Activated CD8-positive, alpha-beta memory T cell treated with anti-CD3 and anti-CD28 coated beads for 24 hours (primary cell): ENCODE measurements at regions not wholly inside any gene's neighbourhood (a gene's known extent, or its start where the extent isn't known, plus 50 kb on each side); places are given as distances from the start of the nearest gene placed in this dataset.

Experiments used
- DNase-seq: peaks from one replicate; pipeline ENCODE4 v3.0.0-alpha.2; 2020

DNA sequence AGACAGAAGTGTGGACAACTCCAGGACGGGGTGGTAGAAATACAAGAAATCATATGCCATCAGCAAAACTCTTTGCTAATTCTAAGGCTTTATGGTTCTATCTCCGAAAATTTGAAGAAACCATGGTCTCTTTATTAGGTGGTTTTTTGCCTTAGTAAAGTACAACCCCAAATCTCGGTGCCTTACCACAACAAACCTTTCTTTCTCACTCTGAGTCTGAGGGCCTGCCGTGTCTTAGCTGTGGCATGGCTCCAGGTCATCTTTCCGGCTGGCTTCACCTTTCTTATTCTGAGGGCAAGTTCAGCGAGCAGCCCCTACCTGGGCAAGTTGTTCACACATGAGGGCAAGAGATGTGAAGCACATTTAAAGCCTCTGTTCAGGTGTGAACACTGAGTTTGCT lies 280.6 kb downstream of the TTLL7 start:
- DNase-seq = no peak

DNA sequence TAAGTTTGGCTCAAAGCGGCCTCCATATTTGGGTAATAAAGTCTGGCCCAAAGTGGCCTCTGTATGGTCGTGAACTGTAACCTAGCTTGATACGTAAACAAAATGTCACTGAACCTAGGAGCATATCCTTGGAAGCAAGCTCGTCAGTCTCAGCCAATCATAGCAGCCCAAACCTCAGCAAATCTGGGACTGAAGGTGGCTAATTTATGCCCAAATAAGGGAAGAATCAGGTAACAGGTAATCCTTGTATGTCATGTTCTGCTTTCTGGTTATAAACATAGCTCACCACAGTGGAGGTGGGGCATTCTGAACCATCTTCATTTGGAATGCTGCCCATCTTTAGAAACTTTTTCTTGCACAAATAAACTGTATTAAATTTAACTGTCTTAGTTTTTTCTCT lies 281.1 kb downstream of the TTLL7 start:
- DNase-seq = no peak

DNA sequence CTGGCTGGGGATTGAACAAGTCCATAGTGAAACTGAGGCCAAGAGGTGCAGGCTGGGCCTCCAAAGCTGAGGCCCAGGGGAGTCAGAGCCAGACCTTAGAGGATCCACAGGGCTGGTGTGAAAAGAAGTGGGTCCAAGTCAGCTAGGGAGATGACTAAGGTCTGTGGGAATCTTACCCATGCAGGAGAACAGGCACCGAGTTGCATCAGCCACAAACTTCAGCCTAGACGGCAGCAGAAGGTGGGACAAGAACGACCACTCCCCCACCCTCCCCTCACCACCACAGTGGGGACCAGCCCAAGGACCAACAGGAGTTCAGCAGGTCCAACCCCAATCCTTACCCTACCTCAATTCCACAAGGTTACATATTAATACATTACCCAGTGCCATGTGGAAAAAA lies 282.3 kb downstream of the TTLL7 start:
- no peak for DNase-seq

GRCh38 chr1:83715550-83715949 lies 283.4 kb downstream of the TTLL7 start:
- no peak for DNase-seq

GRCh38 chr1:83709662-83710061 lies 289.3 kb downstream of the TTLL7 start:
- no peak for DNase-seq

DNA sequence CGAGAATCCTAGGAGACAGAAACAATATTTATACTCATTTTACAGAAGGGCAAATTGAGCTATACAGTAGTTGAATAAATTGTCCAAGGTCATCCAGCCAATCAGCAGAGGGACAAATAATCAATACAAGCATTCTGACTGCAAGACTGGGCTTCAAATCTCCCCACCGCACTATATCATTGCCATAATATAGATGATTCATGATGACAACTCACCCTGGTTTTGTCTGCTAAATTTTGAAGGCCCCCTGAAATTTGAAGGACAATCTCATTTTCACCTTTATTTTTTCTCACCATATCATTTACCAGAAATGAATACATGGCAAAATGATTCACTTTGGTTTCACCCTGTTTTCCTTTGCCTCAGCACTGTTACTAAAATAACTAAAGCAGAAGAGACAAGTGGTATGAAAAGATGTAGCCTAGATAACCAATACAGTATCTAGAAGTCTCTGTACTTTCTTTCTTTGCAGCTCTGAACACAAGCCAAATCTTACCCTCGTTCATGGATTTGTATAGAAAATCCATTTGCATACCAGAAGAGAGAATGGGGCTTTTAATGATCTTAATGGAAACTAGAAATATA lies 292.5 kb downstream of the TTLL7 start:
- no peak for DNase-seq

- no peak for DNase-seq
These were observed 293.8 kb downstream of the TTLL7 start for GRCh38 chr1:83705091-83705490.

DNA sequence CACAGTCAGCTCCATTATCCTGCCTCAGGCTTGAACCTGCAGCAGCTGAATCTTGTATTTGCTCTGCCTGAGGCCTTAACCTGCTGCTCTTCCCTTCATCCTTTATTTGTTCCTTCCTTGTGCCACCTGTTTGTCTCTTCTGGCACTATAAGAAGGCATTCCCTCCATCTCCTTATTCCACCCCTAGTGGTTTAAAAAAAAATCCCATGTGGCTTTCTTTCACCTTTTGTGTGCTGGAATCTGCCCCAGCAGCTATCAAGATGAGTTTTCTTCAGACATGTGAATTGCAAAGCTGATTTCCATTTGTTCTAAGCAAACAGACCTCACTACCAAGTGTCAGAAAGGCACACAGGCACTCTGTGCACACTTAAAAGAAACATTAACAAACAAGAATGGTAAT lies 294.6 kb downstream of the TTLL7 start:
- DNase-seq = no peak

GRCh38 chr1:83702356-83702755 lies 296.6 kb downstream of the TTLL7 start:
- DNase-seq = no peak

- DNase-seq = no peak
These were observed 297.6 kb downstream of the TTLL7 start for GRCh38 chr1:83701355-83701754.

DNA sequence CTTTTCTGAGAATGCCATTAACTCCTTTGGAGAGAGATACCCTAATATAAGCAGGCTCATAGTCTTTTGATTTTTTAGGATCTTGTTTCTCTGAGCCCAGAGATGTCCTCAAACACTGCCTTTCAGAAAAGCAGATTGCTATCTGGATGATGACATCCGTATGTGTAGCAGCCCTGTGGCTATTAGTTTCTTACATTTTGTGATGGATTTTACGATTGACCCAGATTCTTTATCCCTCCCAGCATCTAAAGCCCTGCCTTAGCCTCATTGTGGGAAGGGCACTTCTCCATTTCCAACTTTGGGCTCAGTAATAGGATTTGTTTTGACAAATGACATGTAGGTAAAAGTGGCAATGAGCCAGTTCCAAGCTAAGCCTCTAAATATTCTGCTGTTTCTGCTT lies 300.3 kb downstream of the TTLL7 start:
- no peak for DNase-seq

DNA sequence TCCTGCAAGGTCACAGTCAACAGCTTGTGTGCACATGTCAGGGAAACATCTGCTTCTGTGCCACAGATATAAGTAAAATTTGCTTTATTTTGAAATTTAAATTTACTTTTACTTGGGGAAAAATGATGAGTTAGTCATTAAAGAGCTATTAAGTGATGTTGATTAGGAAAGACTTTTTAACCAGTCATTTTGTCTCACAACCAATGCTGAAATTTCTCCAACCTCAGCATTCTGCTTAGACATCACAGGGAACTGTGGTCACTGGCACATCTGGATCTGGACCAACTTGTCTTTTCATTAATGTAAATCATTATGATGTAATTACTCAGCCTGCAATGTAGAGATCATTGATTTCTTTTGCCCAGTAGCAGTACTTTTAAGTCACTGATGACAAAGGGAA lies 301.0 kb downstream of the TTLL7 start:
- no peak for DNase-seq

DNA sequence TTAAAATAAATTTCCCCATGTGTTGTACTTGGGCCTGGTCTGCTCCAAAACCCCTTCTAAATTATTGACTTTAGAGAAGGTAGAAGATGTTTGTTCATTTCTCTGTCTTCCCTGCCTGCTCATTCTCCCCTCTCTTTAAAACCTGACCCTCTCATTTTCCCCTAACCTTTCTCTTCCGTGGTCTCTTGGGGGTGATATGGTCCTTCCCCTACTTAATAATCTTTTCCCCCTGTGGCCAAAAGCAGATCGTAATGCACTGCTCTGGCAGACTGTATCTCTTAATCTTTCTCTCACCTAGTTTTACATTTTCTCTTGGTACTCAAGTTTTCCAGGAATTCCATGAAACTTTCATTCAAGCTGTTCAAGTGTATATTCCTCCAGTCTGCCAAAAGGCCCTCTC lies 301.7 kb downstream of the TTLL7 start:
- DNase-seq = no peak

DNA sequence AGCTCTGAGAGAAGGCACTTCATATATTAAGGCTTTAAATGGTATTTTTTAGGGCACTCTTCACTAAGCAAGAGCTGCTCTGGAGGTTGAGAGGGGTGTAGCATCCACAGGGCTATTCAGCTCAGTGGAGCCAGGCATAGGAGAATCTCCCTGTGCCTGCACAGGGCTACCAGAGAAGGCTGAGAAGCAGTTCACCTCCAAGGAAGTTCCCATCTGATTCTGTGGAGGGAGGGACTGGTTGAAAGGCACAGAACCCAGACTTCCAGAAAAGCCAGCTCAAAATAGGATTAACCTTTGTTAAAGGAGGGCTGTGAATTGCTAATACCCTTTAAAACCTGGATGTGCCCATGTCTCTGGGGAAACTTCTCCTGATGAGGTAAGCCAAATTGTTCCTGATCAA lies 304.5 kb downstream of the TTLL7 start:
- no peak for DNase-seq

- DNase-seq = no peak
These were observed 305.4 kb downstream of the TTLL7 start for GRCh38 chr1:83693427-83694126.

- no peak for DNase-seq
These were observed 306.2 kb downstream of the TTLL7 start for GRCh38 chr1:83692524-83693381.

GRCh38 chr1:83691953-83692500 lies 306.9 kb downstream of the TTLL7 start:
- no peak for DNase-seq

DNA sequence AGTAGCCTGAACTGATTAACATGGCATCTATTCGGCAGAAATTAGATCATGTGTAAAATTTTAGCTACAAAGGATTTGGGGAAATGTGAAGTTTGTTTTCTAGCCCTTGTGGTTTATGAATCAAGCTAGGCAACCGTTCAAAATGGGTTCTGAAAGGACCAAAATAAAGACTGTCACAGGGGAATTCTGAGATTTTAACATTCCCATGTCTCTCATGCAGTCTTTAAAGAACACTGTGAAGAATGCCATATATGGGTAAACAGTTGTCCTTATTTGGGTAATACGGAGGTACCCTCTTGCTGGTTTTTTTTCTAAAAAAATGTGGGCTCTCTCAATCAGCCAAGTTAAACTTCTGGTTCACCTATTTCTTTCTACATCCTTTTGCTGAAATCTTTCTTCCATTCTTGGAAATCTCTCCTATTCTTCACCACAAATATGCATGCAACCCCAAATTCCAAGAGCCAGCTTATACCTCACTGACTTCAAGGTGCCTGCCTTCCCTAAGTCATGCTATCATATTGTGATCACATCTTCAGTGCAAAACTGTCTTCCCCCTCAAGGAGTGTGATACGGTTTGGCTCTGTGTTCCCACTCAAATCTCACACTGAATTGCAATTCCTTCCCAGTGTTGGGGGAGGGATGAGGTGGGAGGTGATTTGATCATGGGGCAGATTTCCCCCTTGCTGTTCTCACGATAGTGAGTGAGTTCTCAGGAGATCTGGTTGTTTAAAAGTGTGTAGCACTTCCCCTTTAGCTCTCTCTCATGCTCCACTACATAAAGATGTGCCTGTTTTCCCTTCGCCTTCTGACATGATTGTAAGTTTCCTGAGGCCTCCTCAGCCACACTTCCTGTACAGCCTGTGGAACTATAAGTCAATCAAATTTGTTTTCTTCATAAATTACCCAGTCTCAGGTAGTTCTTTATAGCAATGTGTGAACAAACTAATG lies 308.7 kb downstream of the TTLL7 start:
- no peak for DNase-seq

DNA sequence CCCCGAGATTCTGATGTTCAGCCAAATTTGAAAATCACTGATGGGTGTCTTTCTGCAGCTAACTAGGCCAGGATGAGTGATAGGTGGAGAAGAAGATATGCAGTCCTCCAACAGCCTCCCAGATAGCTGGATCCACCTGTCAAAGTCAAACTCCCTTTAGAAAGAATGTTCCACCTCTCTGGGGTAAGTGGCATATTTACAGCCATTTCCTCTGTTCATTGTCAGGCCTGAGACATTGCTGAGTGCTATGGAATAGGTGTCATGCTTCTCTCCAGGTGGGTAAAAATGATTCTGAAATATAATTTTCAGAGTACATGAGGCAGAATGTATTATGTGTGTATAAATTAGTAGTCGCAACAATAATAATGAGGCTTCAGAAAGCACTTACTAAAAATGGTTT lies 316.8 kb downstream of the TTLL7 start:
- DNase-seq = no peak

- no peak for DNase-seq
These were observed 322.8 kb downstream of the TTLL7 start for GRCh38 chr1:83676106-83676505.

DNA sequence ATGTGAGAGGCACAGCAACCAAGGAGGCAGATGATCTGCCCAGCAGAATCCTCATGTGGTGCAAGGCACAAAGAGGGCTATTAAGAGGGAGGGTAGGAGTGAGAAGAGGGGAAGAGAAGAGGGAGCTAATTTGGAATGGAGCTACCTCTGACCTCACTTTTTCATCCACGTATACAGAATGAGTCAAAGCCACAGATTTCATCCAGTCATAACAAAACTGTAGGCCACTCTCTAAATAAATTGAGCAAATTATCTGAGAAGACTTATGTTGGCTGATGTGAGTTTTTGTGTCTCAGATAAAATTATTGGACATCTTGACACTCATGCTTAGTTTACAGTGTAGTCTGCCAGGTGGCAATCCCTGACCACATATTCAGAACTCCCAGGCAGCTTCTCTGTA lies 325.6 kb downstream of the TTLL7 start:
- no peak for DNase-seq

DNA sequence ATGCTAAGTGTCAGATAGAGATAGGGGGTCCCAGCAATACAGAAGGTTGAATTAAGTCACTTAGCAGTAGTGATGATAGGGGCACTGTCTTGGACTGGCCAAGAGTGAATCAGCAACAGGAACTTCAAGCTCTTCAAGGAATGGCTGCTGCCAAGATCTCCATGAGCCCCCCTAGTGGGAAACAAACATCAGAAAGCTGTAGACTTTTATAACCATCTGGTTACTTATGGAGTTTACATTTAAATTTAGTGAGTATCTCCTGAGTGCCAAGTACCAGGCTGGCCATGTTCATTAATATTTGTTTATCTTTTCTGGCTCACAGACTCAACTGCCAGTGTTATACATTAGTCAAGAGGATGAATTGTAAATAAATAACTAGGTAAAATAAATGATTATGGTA lies 327.3 kb downstream of the TTLL7 start:
- DNase-seq = no peak
